Activated naive CD4-positive, alpha-beta T cell (primary cell): ENCODE measurements at regions not wholly inside any gene's neighbourhood (a gene's known extent, or its start where the extent isn't known, plus 50 kb on each side); places are given as distances from the start of the nearest gene placed in this dataset.

Experiments used
- DNase-seq, 4 experiments: peaks; one replicate each; lab custom pipeline; 2025; lab: John Stamatoyannopoulos, UW

DNA sequence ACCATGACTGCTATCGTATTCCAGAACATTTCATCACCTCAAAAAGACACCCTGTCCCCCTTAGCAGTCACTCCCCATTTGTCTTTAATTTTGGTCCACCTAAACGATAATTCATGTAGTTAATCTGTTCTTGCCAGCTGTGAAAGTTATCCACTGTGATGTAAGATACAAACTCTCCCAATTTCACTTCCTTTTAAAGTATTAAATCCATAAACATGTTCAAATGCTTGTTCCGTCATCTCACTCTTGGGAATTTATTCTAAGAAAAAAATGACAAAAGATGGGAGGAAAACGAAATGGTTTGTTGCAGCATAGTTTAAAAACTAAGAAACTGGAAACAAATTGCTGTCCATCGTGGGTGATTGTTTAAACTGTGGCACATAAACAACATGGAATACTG lies 53.7 kb upstream of the IRF2 start:
- DNase-seq = no peak

DNA sequence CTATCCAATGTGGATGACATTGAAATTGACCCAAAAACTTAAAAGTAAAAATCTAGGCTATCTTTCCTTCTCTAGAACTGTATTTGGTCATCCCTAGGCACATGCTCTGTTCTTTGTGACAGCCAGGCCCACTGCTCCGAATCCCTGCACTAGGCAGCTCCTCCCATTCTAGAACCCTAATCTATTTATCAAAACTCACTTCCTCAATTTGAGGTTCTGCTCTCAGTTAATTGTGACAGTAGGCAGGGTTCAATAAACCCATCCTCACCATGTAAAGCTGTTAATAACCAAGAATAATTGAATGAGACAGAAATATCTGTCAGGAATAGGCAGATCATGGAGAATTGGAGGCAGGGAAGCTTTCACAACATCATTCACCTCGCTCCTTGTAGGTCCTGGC lies 51.9 kb upstream of the IRF2 start:
- DNase-seq = no peak
